MM.1S (cell line): ENCODE measurements at regions not wholly inside any gene's neighbourhood (a gene's known extent, or its start where the extent isn't known, plus 50 kb on each side); places are given as distances from the start of the nearest gene placed in this dataset.
"Not testable (repeated sequence)": the region's sequence is repeated elsewhere in the genome, so short reads cannot be mapped to it uniquely, and the experiment has no call there.

Source experiments
- DNase-seq: peaks from one replicate; pipeline ENCODE4 v3.0.0-alpha.2; 2015
- H2AFZ ChIP-seq: fragments of 300-600 bp; sonication (generic); 2 replicates; pipeline ENCODE4 v1.6.0; 2016; ENCODE audit warnings: antibody characterized with exemption, low read length
- H3F3A ChIP-seq: fragments of 300-600 bp; sonication (generic); 2 replicates; pipeline ENCODE4 v1.6.1; 2016; ENCODE audit warnings: mild to moderate bottlenecking, antibody characterized with exemption, low read length, moderate library complexity, mixed read lengths; ENCODE audit not compliant: insufficient read depth
- H3K27ac ChIP-seq: fragments of 300-600 bp; sonication (generic); 2 replicates; pipeline ENCODE4 v1.5.1; 2016; ENCODE audit warnings: mild to moderate bottlenecking, low read length
- H3K27me3 ChIP-seq: fragments of 300-600 bp; sonication (generic); replicated peaks from 2 replicates; pipeline ENCODE4 v1.6.0; 2016; ENCODE audit warnings: low read length; ENCODE audit not compliant: insufficient read depth
- H3K36me3 ChIP-seq: fragments of 300-600 bp; sonication (generic); replicated peaks from 2 replicates; pipeline ENCODE4 v1.6.1; 2016; ENCODE audit warnings: mild to moderate bottlenecking, low read length, mixed read lengths; ENCODE audit not compliant: insufficient read depth
- H3K4me1 ChIP-seq: fragments of 300-600 bp; sonication (generic); 2 replicates; pipeline ENCODE4 v1.6.1; 2016; ENCODE audit warnings: low read length, mixed read lengths
- H3K4me2 ChIP-seq: fragments of 300-600 bp; sonication (generic); 2 replicates; pipeline ENCODE4 v1.6.0; 2016; ENCODE audit warnings: low read depth, low read length
- H3K4me3 ChIP-seq: fragments of 300-600 bp; sonication (generic); 2 replicates; pipeline ENCODE4 v1.5.1; 2016; ENCODE audit warnings: low read length, mixed read lengths
- H3K79me2 ChIP-seq: fragments of 300-600 bp; sonication (generic); 2 replicates; pipeline ENCODE4 v1.6.1; 2016; ENCODE audit warnings: mixed run types, low read length, mixed read lengths
- H3K9ac ChIP-seq: fragments of 300-600 bp; sonication (generic); 2 replicates; pipeline ENCODE4 v1.6.1; 2016; ENCODE audit warnings: low read length, mixed read lengths
- H3K9me2 ChIP-seq: fragments of 300-600 bp; sonication (generic); replicated peaks from 2 replicates; pipeline ENCODE4 v1.6.1; 2016; ENCODE audit warnings: mild to moderate bottlenecking, low read length, mixed read lengths; ENCODE audit not compliant: insufficient read depth
- H3K9me3 ChIP-seq: fragments of 300-600 bp; sonication (generic); replicated peaks from 2 replicates; pipeline ENCODE4 v1.6.1; 2016; ENCODE audit warnings: mild to moderate bottlenecking, low read length, mixed read lengths; ENCODE audit not compliant: insufficient read depth
- H4K20me1 ChIP-seq: fragments of 300-600 bp; sonication (generic); 2 replicates; pipeline ENCODE4 v1.6.1; 2016; ENCODE audit warnings: mild to moderate bottlenecking, low read length, moderate library complexity, mixed read lengths; ENCODE audit not compliant: insufficient read depth
- EZH2 ChIP-seq: fragments of 300-600 bp; sonication (generic); optimal IDR thresholded peaks from 2 replicates; pipeline ENCODE3; 2017; ENCODE audit warnings: low read depth, mild to moderate bottlenecking, antibody characterized with exemption, low read length, mixed read lengths
- EZH2phosphoT487 ChIP-seq: fragments of 300-600 bp; sonication (generic); IDR thresholded peaks from 2 replicates; pipeline ENCODE4 v1.6.1; 2018; ENCODE audit warnings: antibody characterized with exemption, low read length
- TF ChIP-seq, protein P1 (sequence below): fragments of 300-600 bp; sonication (generic); IDR thresholded peaks from 2 replicates; pipeline ENCODE4 v1.5.1; 2016; ENCODE audit warnings: antibody characterized with exemption, low read length, mixed read lengths

DNA sequence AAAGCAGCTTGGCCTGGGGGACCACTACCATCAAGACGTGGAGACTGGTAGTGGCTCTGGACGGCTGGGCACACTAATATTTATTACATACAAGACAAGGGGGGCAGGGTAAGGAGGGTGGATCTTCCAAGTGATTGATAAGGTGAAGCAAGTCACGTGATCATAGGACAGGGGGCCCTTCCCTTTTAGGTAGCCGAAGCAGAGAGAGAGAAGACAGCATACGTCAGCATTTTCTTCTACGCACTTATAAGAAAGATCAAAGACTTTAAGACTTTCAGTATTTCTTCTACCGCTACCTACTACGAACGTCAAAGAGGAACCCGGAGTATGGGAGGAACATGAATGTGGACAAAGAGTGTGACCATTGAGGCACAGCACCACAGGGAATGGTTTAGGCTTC is 307.9 kb downstream of the RPIA start:
- Histone ChIP-seq H3K4me1 (no peaks in the 10 kb centered on the region), H3K9ac (no peak overlapping the region), H2AFZ (no peak overlapping the region), H3K27ac (no peak overlapping the region), H3K4me3 (no peak overlapping the region), H3K27me3 (no peaks in the 10 kb centered on the region), H3F3A (no peaks in the 10 kb centered on the region), H3K9me3 (no peaks in the 10 kb centered on the region), H3K4me2 (no peak overlapping the region), H3K36me3 (no peaks in the 10 kb centered on the region), H3K79me2 (no peaks in the 10 kb centered on the region), H4K20me1 (no peaks in the 10 kb centered on the region), H3K9me2 (no peaks in the 10 kb centered on the region)
- TF ChIP-seq EZH2phosphoT487 (no peak), EZH2 (no peak)
- TF ChIP-seq, protein P1, sequence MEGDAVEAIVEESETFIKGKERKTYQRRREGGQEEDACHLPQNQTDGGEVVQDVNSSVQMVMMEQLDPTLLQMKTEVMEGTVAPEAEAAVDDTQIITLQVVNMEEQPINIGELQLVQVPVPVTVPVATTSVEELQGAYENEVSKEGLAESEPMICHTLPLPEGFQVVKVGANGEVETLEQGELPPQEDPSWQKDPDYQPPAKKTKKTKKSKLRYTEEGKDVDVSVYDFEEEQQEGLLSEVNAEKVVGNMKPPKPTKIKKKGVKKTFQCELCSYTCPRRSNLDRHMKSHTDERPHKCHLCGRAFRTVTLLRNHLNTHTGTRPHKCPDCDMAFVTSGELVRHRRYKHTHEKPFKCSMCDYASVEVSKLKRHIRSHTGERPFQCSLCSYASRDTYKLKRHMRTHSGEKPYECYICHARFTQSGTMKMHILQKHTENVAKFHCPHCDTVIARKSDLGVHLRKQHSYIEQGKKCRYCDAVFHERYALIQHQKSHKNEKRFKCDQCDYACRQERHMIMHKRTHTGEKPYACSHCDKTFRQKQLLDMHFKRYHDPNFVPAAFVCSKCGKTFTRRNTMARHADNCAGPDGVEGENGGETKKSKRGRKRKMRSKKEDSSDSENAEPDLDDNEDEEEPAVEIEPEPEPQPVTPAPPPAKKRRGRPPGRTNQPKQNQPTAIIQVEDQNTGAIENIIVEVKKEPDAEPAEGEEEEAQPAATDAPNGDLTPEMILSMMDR, result no peak
- DNase-seq, result no peak

- Histone ChIP-seq H3K4me1 (no peaks in the 10 kb centered on the region), H2AFZ (no peak overlapping the region), H3K79me2 (no peaks in the 10 kb centered on the region), H3K36me3 (no peaks in the 10 kb centered on the region), H4K20me1 (no peaks in the 10 kb centered on the region), H3K4me2 (no peak overlapping the region), H3K4me3 (no peak overlapping the region), H3F3A (no peaks in the 10 kb centered on the region), H3K9me2 (no peaks in the 10 kb centered on the region), H3K27ac (no peak overlapping the region), H3K27me3 (no peaks in the 10 kb centered on the region), H3K9me3 (no peaks in the 10 kb centered on the region), H3K9ac (no peak overlapping the region)
- no peak for DNase-seq
- no peak for TF ChIP-seq EZH2
- TF ChIP-seq, protein P1, result no peak
- no peak for TF ChIP-seq EZH2phosphoT487
Measured at GRCh38 chr2:89000235-89000634, 308.8 kb downstream of the RPIA start.

- not testable (repeated sequence) for DNase-seq, H3K4me1 ChIP-seq, H3K9me2 ChIP-seq, H3K27ac ChIP-seq, H3K4me3 ChIP-seq, H3K9me3 ChIP-seq, H3K9ac ChIP-seq, H3F3A ChIP-seq, H3K27me3 ChIP-seq, H3K36me3 ChIP-seq, H3K79me2 ChIP-seq, H3K4me2 ChIP-seq, H2AFZ ChIP-seq, H4K20me1 ChIP-seq
Measured at GRCh38 chr2:89004238-89004637, 312.8 kb downstream of the RPIA start.

- not testable (repeated sequence) for H4K20me1 ChIP-seq, H2AFZ ChIP-seq, H3K9me3 ChIP-seq, H3K4me2 ChIP-seq, H3K27me3 ChIP-seq, H3K9ac ChIP-seq, H3K36me3 ChIP-seq, H3F3A ChIP-seq, H3K9me2 ChIP-seq, DNase-seq, H3K4me3 ChIP-seq, H3K79me2 ChIP-seq, H3K4me1 ChIP-seq, H3K27ac ChIP-seq
Measured at GRCh38 chr2:89020566-89020965, 329.1 kb downstream of the RPIA start.

DNA sequence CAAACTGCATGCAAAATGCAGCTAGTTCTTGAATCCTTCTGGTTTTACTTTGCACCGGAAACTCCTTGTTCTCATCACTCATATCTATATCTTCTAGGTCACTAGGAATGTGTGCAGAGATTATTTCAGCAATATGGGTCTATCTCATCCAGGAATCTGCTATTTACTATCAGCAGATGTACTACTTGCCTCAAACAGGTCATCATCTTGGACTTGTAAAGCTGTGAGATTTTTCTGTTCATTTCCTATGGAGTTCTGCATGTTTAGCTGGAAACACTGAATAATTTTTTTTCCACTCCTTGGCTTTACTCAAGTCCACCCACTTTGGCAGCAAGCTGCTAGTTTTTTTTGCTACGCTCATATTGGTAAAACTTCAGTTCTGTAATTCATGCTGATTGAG is 334.8 kb downstream of the RPIA start:
- not testable (repeated sequence) for H3K4me3 ChIP-seq, H3F3A ChIP-seq, H3K9me2 ChIP-seq, H3K9ac ChIP-seq, H2AFZ ChIP-seq, H3K4me1 ChIP-seq, H3K36me3 ChIP-seq, H3K27ac ChIP-seq, H3K4me2 ChIP-seq, H4K20me1 ChIP-seq, H3K79me2 ChIP-seq, H3K9me3 ChIP-seq, DNase-seq, H3K27me3 ChIP-seq

GRCh38 chr2:89027115-89027514 is 335.6 kb downstream of the RPIA start:
- not testable (repeated sequence) for DNase-seq, H2AFZ ChIP-seq, H3K79me2 ChIP-seq, H4K20me1 ChIP-seq, H3K9me3 ChIP-seq, H3K4me3 ChIP-seq, H3K9ac ChIP-seq, H3K9me2 ChIP-seq, H3K36me3 ChIP-seq, H3F3A ChIP-seq, H3K4me1 ChIP-seq, H3K4me2 ChIP-seq, H3K27me3 ChIP-seq, H3K27ac ChIP-seq

DNA sequence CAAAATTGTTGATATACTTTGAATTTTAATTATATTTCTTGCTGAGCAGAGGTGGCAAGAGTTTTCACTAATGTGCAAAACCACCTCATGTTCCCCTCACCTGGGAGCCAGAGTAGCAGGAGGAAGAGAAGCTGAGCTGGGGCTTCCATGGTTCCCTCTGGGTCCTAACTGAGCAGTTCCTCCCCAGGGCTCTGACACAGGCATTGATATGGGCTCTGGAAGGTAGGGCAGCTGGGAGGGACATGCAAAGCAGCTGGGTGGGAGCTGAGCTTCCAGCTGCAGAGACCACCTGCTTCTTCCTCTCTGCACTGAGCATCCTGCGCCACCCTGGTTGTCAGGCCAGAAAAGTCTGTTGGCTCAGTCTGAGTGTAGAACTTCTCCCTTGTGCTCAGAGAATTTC is 336.1 kb downstream of the RPIA start:
- H3F3A ChIP-seq, H3K9me3 ChIP-seq, H4K20me1 ChIP-seq, H3K4me3 ChIP-seq, H3K9ac ChIP-seq, H2AFZ ChIP-seq, H3K36me3 ChIP-seq, H3K79me2 ChIP-seq, H3K4me1 ChIP-seq, H3K9me2 ChIP-seq, H3K27ac ChIP-seq, DNase-seq, H3K27me3 ChIP-seq, H3K4me2 ChIP-seq: not testable (repeated sequence)
